ENCODE measurements at regions not wholly inside any gene's neighbourhood (a gene's known extent, or its start where the extent isn't known, plus 50 kb on each side); places are given as distances from the start of the nearest gene placed in this dataset.

DNA sequence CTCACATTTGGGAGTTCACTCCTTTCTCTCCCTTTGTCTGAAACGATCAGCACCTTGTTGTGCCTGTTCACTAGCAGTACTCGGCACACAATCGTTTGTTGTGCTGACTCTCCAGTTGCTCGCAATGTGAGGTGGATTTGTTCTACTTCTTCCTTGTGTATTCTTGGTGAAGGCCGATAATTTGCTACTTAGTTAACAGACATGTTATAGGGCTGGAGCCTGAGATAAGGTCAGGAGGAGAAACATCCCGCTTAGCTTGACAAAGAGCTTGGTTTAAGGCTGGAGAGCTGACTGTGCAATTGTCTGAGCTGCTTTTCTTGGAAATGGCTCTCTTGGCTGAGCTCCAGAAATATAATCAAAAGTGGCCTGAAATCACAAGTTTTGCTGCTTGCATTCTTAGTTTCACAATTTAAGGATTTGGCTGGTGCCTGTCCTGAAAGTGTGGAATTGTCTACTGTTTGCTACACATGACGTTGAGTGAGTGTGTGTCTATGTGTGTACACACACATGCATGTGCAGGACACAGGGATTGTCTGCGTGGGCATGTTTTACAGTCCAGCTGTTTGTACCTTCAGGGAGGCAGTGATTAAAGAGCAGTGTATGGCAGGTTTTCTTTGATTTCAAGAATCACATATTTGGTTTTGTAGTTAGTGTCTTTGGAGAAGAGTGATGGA is 77.7 kb downstream of the ARF6 start:
- Histone ChIP-seq H3K9me3 (ENCODE audit: control insufficient read depth in 4 of 4, insufficient read depth in 3 of 4, low read length in 3 of 4) (no peaks in the 10 kb centered on the region), H3K27ac (ENCODE audit: low read depth in 1 of 2, low read length in 1 of 2) (peak overlapping the region in 1 of 2 donors; percentile 62), H3K9ac (ENCODE audit: insufficient read depth in 1 of 2, low read length in 2 of 2) (peak overlapping the region in 1 of 2 donors; percentile 35), H3K4me1 (ENCODE audit: control insufficient read depth in 5 of 5, insufficient read depth in 5 of 5, low read length in 5 of 5) (peaks cover 8 to 46% (median 30%) of the 10 kb centered on the region in 5 donors), H3K36me3 (ENCODE audit: control insufficient read depth in 4 of 4, insufficient read depth in 4 of 4, low read length in 4 of 4) (no peaks in the 10 kb centered on the region), H3K4me3 (no peak overlapping the region), H3K27me3 (ENCODE audit: control insufficient read depth in 3 of 3, insufficient read depth in 3 of 3, low read length in 2 of 3) (no peaks in the 10 kb centered on the region)
- no peak for TF ChIP-seq CTCF (IDR thresholded peaks at IDR 0.05; ENCODE audit: control extremely low read depth, extremely low read depth)
- DNase-seq (peak; percentile 64 to 95 (median 92)), ATAC-seq (ENCODE audit: insufficient read depth, low FRiP score) (no peak)
- WGBS, 2 donors = 37 to 41% methylated on average over 8 of the region's 8 CpGs

GRCh38 chr14:49971156-49972130 is 78.6 kb downstream of the ARF6 start:
- Histone ChIP-seq H3K4me3 (no peak overlapping the region), H3K4me1 (ENCODE audit: control insufficient read depth in 5 of 5, insufficient read depth in 5 of 5, low read length in 5 of 5) (peaks cover 8 to 39% (median 30%) of the 10 kb centered on the region in 5 donors), H3K27me3 (ENCODE audit: control insufficient read depth in 3 of 3, insufficient read depth in 3 of 3, low read length in 2 of 3) (no peaks in the 10 kb centered on the region), H3K9ac (ENCODE audit: insufficient read depth in 1 of 2, low read length in 2 of 2) (peak overlapping the region in 1 of 2 donors; percentile 62), H3K27ac (ENCODE audit: low read depth in 1 of 2, low read length in 1 of 2) (peak overlapping the region in 1 of 2 donors; percentile 73), H3K9me3 (ENCODE audit: control insufficient read depth in 4 of 4, insufficient read depth in 3 of 4, low read length in 3 of 4) (no peaks in the 10 kb centered on the region), H3K36me3 (ENCODE audit: control insufficient read depth in 4 of 4, insufficient read depth in 4 of 4, low read length in 4 of 4) (no peaks in the 10 kb centered on the region)
- no peak for TF ChIP-seq CTCF (IDR thresholded peaks at IDR 0.05; ENCODE audit: control extremely low read depth, extremely low read depth)
- 26 to 32% methylated on average over 9 of the region's 9 CpGs for WGBS, 2 donors
- ATAC-seq (ENCODE audit: insufficient read depth, low FRiP score) (no peak), DNase-seq (peak; percentile 66 to 90 (median 86))

DNA sequence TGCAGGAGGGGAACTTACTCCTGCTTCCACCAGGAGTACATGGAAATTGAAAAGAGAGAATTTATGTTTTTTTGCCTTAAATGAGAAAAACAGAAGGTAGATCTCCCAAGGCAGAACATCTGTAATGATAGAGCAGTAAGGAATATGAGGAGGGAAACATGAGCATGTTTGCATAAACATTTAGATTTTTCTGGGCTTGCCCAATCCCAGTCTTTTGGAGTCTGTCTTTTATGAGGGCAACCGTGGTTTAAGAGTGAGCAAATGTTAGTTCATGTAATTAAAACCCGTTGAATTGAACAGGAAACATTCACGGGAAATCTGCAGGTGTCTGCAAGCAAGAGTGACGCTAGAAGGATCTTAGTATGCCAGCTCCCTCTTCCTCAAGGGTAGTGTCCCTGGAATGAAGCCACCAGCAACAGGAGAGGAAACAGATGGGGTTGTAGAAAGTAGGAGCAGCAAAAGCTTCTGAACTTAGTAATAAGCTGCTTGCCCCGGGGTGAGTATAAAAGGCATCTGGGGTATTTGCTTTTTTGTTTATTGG is 79.3 kb downstream of the ARF6 start:
- TF ChIP-seq CTCF (IDR thresholded peaks at IDR 0.05; ENCODE audit: control extremely low read depth, extremely low read depth) = no peak
- ATAC-seq (ENCODE audit: insufficient read depth, low FRiP score) = no peak
- Histone ChIP-seq H3K27me3 (ENCODE audit: control insufficient read depth in 3 of 3, insufficient read depth in 3 of 3, low read length in 2 of 3) (no peaks in the 10 kb centered on the region), H3K36me3 (ENCODE audit: control insufficient read depth in 4 of 4, insufficient read depth in 4 of 4, low read length in 4 of 4) (no peaks in the 10 kb centered on the region), H3K4me3 (no peak overlapping the region), H3K9me3 (ENCODE audit: control insufficient read depth in 4 of 4, insufficient read depth in 3 of 4, low read length in 3 of 4) (no peaks in the 10 kb centered on the region), H3K4me1 (ENCODE audit: control insufficient read depth in 5 of 5, insufficient read depth in 5 of 5, low read length in 5 of 5) (peaks cover 8 to 38% (median 29%) of the 10 kb centered on the region in 5 donors), H3K27ac (ENCODE audit: low read depth in 1 of 2, low read length in 1 of 2) (peak overlapping the region in 1 of 2 donors; percentile 73), H3K9ac (ENCODE audit: insufficient read depth in 1 of 2, low read length in 2 of 2) (no peak overlapping the region)
- WGBS, 2 donors = 0 to 4% methylated on average over 5 of the region's 5 CpGs
- peak; percentile 60 to 83 (median 80) for DNase-seq
